BJ (cell line): ENCODE measurements at regions not wholly inside any gene's neighbourhood (a gene's known extent, or its start where the extent isn't known, plus 50 kb on each side); places are given as distances from the start of the nearest gene placed in this dataset.

Experiments used
- CTCF ChIA-PET: fragments of 350-600 bp; formaldehyde crosslinking; extraction: SDS; loops from one replicate; lab custom pipeline; 2021; ENCODE audit warnings: antibody characterized with exemption, inconsistent platforms; lab: Yijun Ruan, JAX
- POLR2A ChIA-PET: fragments of 300-600 bp; sonication (Branson Sonifier 250); formaldehyde crosslinking; extraction: SDS; loops from one replicate; lab custom pipeline; 2021; ENCODE audit warnings: antibody characterized with exemption; lab: Charles Lee
- DNase-seq: peaks from one replicate; pipeline ENCODE4 v3.0.0-alpha.2; 2011; ENCODE audit warnings: low read depth
- H3K27me3 ChIP-seq: 2 replicates; pipeline ENCODE4 v1.6.0; 2011; ENCODE audit warnings: low read length; ENCODE audit not compliant: control insufficient read depth, insufficient read depth
- H3K36me3 ChIP-seq: 2 replicates; pipeline ENCODE4 v1.5.1; 2011; ENCODE audit warnings: low read length; ENCODE audit not compliant: control insufficient read depth, insufficient read depth
- H3K4me3 ChIP-seq: 2 replicates; pipeline ENCODE4 v1.5.1; 2011; ENCODE audit warnings: low read depth, mild to moderate bottlenecking, control low read depth, low read length
- CTCF ChIP-seq: IDR thresholded peaks from 2 replicates; pipeline ENCODE4 v1.5.1; 2011; ENCODE audit warnings: low read depth, mild to moderate bottlenecking, control low read depth, inconsistent platforms, low read length, moderate library complexity; ENCODE audit not compliant: insufficient read depth

GRCh38 chr7:79683916-79684315, 230.4 kb upstream of the MAGI2 start:
- no peak for DNase-seq
- no peak for TF ChIP-seq CTCF
- Histone ChIP-seq H3K27me3 (no peaks in the 10 kb centered on the region), H3K4me3 (no peak overlapping the region), H3K36me3 (no peaks in the 10 kb centered on the region)
- ChIA-PET CTCF (interaction anchor here (1.0 kb wide), 1 partner anchor 20 kb away, joined by 3 read pairs; no protein-coding TSS in a partner anchor), POLR2A (no interaction called here)

DNA sequence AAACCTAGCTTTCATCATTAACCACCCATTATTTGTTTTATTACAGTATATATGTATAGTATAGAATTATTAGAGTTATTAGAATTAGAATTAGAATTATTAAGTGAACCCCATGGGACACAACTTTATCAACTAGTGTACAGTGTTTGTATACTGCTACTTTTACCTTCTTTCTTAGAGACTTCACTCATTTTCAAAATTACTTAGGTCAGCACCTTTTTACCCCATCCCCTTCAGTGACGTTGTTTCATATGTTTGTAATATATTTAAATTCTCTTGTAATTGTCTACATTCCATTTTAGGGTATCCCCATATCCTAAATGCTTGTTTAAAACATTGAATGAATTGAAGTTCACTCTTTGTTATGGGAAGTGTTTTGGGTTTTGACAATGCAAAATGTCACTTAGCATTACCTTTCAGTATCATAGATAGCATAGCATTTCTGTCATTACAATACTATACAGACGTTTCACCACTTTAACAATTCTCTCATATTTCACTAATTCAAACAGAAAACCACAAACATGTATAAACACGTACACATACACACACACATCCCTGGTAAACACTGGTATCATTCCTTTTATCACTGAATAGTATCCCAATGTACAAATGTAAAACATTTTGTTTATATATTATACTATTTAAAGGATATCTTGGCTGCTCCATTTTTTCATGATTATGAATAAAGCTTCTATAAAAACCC, 229.9 kb upstream of the MAGI2 start:
- CTCF ChIA-PET = interaction anchor here (0.6 kb wide), 1 partner anchor 772 kb away, joined by 3 read pairs; no protein-coding TSS in a partner anchor
- DNase-seq = no peak
- Histone ChIP-seq H3K36me3 (no peaks in the 10 kb centered on the region), H3K4me3 (no peak overlapping the region), H3K27me3 (no peaks in the 10 kb centered on the region)
- TF ChIP-seq CTCF = no peak
- POLR2A ChIA-PET = no interaction called here

DNA sequence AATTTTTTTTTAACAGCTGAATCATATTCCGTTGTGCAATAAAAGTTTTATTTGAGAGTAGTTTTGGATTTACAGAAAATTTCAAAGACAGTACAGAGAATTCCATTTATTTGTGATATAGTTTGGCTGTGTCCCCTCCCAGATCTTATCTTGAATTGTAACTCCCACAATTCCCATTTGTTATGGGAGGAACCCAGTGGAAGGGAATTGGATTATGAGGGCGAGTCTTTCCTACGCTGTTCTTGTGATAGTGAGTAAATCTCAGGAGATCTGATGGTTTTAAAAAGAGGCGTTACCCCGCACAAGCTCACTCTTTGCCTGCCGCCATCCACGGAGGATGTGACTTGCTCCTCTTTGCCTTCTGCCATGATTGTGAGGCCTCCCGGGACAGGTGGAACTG, 228.0 kb upstream of the MAGI2 start:
- ChIA-PET POLR2A (no interaction called here), CTCF (no interaction called here)

DNA sequence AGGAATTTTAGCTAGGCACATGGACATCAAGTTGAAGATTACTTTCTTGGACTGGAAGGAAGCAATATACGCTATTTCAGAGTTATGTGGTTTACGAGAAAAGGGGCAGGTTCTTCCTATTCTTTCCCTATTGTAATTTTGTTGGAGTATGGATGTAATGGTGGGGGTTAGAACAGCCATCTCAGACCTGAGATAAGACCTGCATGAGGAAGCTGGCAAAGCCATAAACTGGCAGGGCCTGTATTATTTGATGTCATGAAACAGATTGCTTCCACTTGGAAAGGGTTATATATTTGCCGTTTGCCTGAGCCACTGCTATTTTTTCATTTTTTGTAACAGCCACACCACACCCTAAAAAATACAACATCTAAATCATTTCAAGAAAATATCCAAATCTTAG, 220.5 kb upstream of the MAGI2 start:
- CTCF ChIA-PET = no interaction called here
- DNase-seq = no peak
- POLR2A ChIA-PET = no interaction called here

More for the DNA sequence above, 228.0 kb upstream of the MAGI2 start:
- TF ChIP-seq CTCF = no peak
- no peaks in the 10 kb centered on the region for H3K27me3 ChIP-seq
- H3K36me3 ChIP-seq = no peaks in the 10 kb centered on the region
- H3K4me3 ChIP-seq = no peak overlapping the region
- DNase-seq = no peak

GRCh38 chr7:79673421-79673820, 220.0 kb upstream of the MAGI2 start:
- DNase-seq = no peak
- Histone ChIP-seq H3K36me3 (no peaks in the 10 kb centered on the region), H3K4me3 (no peak overlapping the region), H3K27me3 (no peaks in the 10 kb centered on the region)
- ChIA-PET CTCF (no interaction called here), POLR2A (no interaction called here)
- TF ChIP-seq CTCF = no peak

More for the DNA sequence above, 220.5 kb upstream of the MAGI2 start:
- TF ChIP-seq CTCF = no peak
- H3K4me3 ChIP-seq = no peak overlapping the region
- H3K27me3 ChIP-seq = no peaks in the 10 kb centered on the region
- no peaks in the 10 kb centered on the region for H3K36me3 ChIP-seq
